Heart right ventricle (tissue), 16 donors: ENCODE measurements at regions not wholly inside any gene's neighbourhood (a gene's known extent, or its start where the extent isn't known, plus 50 kb on each side); places are given as distances from the start of the nearest gene placed in this dataset.

Experiments used
- ATAC-seq, 8 donors: fragments of 200-7000 bp; cut with Tn5 transposase; one replicate each; pipeline ENCODE4 v1.9.1; 2020; ENCODE audit warnings: mild to moderate bottlenecking in 8 of 8, moderate library complexity in 8 of 8, moderate number of reproducible peaks in 1 of 8
- DNase-seq, 2 donors: peaks; one replicate each; pipeline ENCODE4 v3.0.0-alpha.2; 2020
- H3K27ac ChIP-seq, 10 donors: fragments of 200-600 bp; sonication (generic) in 2 of 10; one replicate each; pipeline versions ENCODE4 v1.5.0 to v1.8.0; 2020 to 2022; ENCODE audit warnings: mild to moderate bottlenecking in 3 of 10
- H3K27me3 ChIP-seq, 7 donors: fragments of 200-600 bp; one replicate each; pipeline ENCODE4 v1.8.0; 2021 to 2022; ENCODE audit warnings: mild to moderate bottlenecking in 2 of 7
- H3K36me3 ChIP-seq, 9 donors: fragments of 200-600 bp; sonication (generic) in 1 of 9; one replicate each; pipeline versions ENCODE4 v1.5.0 to v1.8.0; 2020 to 2022; ENCODE audit warnings: mild to moderate bottlenecking in 2 of 9
- H3K4me1 ChIP-seq, 9 donors: fragments of 200-600 bp; sonication (generic) in 1 of 9; one replicate each; pipeline versions ENCODE4 v1.5.0 to v1.8.0; 2020 to 2022; ENCODE audit warnings: mild to moderate bottlenecking in 4 of 9
- H3K4me3 ChIP-seq, 10 donors: fragments of 200-600 bp; sonication (generic) in 2 of 10; one replicate each; pipeline versions ENCODE4 v1.5.0 to v1.8.0; 2020 to 2022; ENCODE audit warnings: mild to moderate bottlenecking in 7 of 10, moderate library complexity in 2 of 10
- H3K9me3 ChIP-seq, 11 donors: fragments of 200-600 bp in 10 of 11; sonication (generic) in 2 of 11; one replicate each; pipeline versions ENCODE4 v1.5.0 to v1.8.0; 2013 to 2022; ENCODE audit warnings: mild to moderate bottlenecking in 2 of 11, control low read depth in 1 of 11, moderate library complexity in 1 of 11
- CTCF ChIP-seq, 9 donors: fragments of 200-600 bp; sonication (generic) in 2 of 9; IDR thresholded peaks; one replicate each; pipeline versions ENCODE4 v1.5.0 to v1.8.0; 2021 to 2022; ENCODE audit warnings: antibody characterized with exemption in 9 of 9, mild to moderate bottlenecking in 5 of 9, moderate library complexity in 1 of 9
- WGBS, 2 donors: extraction: QIAGEN DNeasy Blood & Tissue Kit; methylation state at CpG; one replicate each; pipeline ENCODE4 v1.1.7; 2013; ENCODE audit warnings: inconsistent platforms in 1 of 2; 5-methylcytosine and 5-hydroxymethylcytosine counted together
- intact Hi-C, 10 donors: fragments of 100-400 bp; cut with DNase I; formaldehyde crosslinking; loops; one replicate each; pipeline versions ENCODE4 v1.11.1 to v1.14.2; 2022
- donor health status: Arrhythmogenic right ventricular cardiomyopathy.
- donor health status: ischemic (EF 13 %, LVEDD 7.1; RV severe dilation, severe dysfunction).
- donor health status: healthy with polysubstance abuse.
- donor health status: DM: no; HTN: yes; CAD: no.
- donor health status: DM: no; HTN: no; CAD: no.
- donor health status: ischemic (EF 25% LVEDD 6.9; RV normal size, moderate dysfunction).
- donor health status: ischemic (EF 25% LVEDD 5.7; RV mildly dilated, moderate dysfunction).
- donor health status: healthy.
- donor health status: DM: yes; HTN: yes; CAD: no.
- donor health status: Ischemic cardiomyopathy.
- donor health status: ischemic (EF 35%, LVEDD 5.7; RV mildly dilated, moderate dysfunction).
- donor health status: nonischemic (EF 11% LVEDD 7.7; RV severe dilation, severe dysfunction).
- donor health status: DM: yes; HTN: yes; CAD: no.
- donor health status: PGD.
- donor health status: ischemic (EF 29% LVEDD 5.4; RV normal size, mild dysfunction).
- donor health status: nonischemic (EF 23%, LVEDD 6.1; RV moderate dilation, normal function).

DNA sequence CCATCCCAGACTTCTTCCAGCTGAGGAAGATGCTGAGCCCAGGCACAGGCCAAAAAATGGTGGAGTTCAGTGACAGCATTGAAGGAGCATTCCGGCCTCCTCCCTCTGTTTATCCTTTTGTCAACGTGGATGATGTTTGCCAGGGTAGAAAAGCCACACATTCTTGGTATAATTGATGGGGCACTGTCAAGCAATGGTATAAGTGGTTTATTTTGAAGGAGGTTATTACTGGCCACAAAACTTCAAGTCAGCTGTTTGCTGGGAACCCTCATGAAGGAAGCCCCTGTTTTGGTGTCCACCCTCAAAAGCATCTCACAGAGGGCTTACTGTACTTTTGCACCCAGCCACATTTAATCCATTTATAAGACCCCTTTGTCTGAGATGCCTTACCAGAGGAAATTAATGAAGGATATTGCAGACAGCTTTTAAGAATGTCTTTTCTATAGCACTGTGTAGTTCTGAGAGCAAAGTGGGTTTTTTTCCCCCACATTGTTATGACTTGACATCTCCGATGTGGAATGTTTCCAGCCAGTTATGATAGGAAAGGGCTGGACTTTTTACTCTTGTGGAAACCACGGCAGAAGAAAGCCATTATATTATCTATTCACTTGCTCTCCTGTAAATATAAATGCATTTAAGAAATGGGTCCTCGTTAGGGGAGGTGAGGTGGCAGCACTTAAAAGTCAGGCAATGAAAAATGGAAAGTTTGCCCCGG lies 95.5 kb upstream of the SPATA31D4 start:
- ATAC-seq (no peak), DNase-seq (no peak)
- no peaks in the 10 kb centered on the region for H3K36me3 ChIP-seq
- H3K4me3 ChIP-seq, result no peak overlapping the region
- no peak for TF ChIP-seq CTCF (IDR thresholded peaks at IDR 0.05)
- H3K27me3 ChIP-seq, result peaks cover 0 to 67% (median 47%) of the 10 kb centered on the region in 7 donors
- WGBS, 2 donors, result 84 to 87% methylated on average over 6 of the region's 6 CpGs
- H3K27ac ChIP-seq, result no peak overlapping the region
- H3K4me1 ChIP-seq, result peaks cover 0 to under 1% (median 0%) of the 10 kb centered on the region in 9 donors
- intact Hi-C loops, result no loop called here
- H3K9me3 ChIP-seq, result no peaks in the 10 kb centered on the region

DNA sequence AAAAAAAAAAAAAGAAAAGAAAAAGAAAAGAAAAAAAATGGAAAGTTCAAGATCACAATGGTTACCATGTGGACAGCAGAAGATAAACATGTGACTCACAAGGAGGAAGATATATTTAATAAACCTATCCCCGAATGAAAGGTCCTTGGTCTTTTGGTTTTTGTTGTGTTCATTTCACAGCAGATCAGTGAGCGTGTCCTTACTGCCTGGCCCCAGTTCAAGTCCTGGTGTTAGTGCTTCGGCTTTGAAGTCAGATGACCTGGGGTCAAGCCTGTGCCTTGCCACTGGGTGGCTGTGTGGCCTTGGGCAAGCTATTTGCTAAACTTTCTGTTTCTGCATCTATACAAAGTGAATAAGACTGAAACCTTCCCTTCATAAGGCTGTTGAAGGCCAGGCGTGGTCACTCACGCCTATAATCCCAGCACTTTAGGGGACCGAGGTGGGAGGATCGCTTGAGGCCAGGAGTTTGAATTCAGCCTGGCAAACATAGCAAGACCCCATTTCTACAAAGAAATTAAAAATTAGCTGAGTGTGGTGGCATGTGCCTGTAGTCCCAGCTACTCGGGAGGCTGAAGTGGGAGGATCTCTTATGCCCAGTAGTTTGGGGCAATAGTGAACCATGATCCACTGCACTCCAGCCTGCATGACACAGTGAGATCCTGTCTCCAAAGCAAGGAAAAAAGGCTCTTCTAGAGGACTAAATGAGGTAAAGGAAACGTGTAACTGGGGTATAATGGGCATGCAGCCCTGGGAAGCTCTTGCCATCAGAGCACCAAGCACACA lies 94.5 kb upstream of the SPATA31D4 start:
- intact Hi-C loops, result no loop called here
- 84 to 89% methylated on average over 9 of the region's 9 CpGs for whole genome bisulfite sequencing, 2 donors
- no peak overlapping the region for H3K27ac ChIP-seq

GRCh38 chr9:81841333-81841732 lies 86.9 kb upstream of the SPATA31D4 start:
- 82 to 94% methylated on average over 6 of the region's 6 CpGs for WGBS, 2 donors
- ATAC-seq, result no peak
- TF ChIP-seq CTCF (IDR thresholded peaks at IDR 0.05), result no peak
- no peak overlapping the region for H3K4me3 ChIP-seq
- intact Hi-C loops, result loop anchor here in 5 of 10 donors (10.0 kb wide), 3 partner anchors 147 to 317 kb away; partner anchors contain the start of gene TLE1 (in 1 of the 5)
- peaks cover 0 to 15% (median 3%) of the 10 kb centered on the region in 7 donors for H3K27me3 ChIP-seq
- DNase-seq, result no peak
- peaks cover 0 to 6% (median 0%) of the 10 kb centered on the region in 9 donors for H3K4me1 ChIP-seq
- H3K9me3 ChIP-seq, result no peaks in the 10 kb centered on the region
- H3K27ac ChIP-seq, result no peak overlapping the region
- H3K36me3 ChIP-seq, result no peaks in the 10 kb centered on the region

More for the DNA sequence above, 94.5 kb upstream of the SPATA31D4 start:
- Histone ChIP-seq H3K4me3 (no peak overlapping the region), H3K4me1 (no peaks in the 10 kb centered on the region), H3K36me3 (no peaks in the 10 kb centered on the region), H3K27me3 (peaks cover 0 to 65% (median 46%) of the 10 kb centered on the region in 7 donors), H3K9me3 (no peaks in the 10 kb centered on the region)
- ATAC-seq (no peak), DNase-seq (no peak)
- TF ChIP-seq CTCF (IDR thresholded peaks at IDR 0.05), result no peak

DNA sequence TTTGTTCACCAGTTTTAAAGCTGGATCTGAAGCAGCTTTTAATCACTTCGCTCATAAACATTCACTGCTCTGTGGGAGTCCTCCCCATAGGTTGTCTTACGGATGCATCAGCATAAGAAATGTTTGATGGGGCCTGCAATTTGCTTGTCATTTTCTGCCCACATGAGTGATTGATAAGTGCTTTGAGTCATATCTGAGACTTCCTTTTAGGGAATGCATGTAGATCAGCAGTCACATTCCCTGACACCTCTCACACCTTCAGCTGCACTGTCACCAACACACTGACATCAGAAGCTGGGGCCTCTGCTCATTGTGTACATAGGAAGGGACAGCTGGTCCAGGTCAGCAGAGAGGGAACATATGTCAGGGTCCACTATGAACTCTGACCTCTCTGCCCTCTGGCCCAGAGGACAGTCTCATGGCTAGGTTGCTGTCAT lies 84.1 kb upstream of the SPATA31D4 start:
- Histone ChIP-seq H3K27ac (no peak overlapping the region), H3K27me3 (peaks cover 0 to 5% (median 0%) of the 10 kb centered on the region in 7 donors), H3K9me3 (no peaks in the 10 kb centered on the region), H3K4me1 (peaks cover 0 to 16% (median 0%) of the 10 kb centered on the region in 9 donors), H3K36me3 (no peaks in the 10 kb centered on the region), H3K4me3 (no peak overlapping the region)
- 96% methylated on average over 2 of the region's 2 CpGs for WGBS, 2 donors
- ATAC-seq (no peak), DNase-seq (no peak)
- intact Hi-C loops, result loop anchor here in 5 of 10 donors (10.0 kb wide), 3 partner anchors 149 to 319 kb away; partner anchors contain the start of gene TLE1 (in 1 of the 5)
- no peak for TF ChIP-seq CTCF (IDR thresholded peaks at IDR 0.05)
